ENCODE measurements at regions not wholly inside any gene's neighbourhood (a gene's known extent, or its start where the extent isn't known, plus 50 kb on each side); places are given as distances from the start of the nearest gene placed in this dataset.

DNA sequence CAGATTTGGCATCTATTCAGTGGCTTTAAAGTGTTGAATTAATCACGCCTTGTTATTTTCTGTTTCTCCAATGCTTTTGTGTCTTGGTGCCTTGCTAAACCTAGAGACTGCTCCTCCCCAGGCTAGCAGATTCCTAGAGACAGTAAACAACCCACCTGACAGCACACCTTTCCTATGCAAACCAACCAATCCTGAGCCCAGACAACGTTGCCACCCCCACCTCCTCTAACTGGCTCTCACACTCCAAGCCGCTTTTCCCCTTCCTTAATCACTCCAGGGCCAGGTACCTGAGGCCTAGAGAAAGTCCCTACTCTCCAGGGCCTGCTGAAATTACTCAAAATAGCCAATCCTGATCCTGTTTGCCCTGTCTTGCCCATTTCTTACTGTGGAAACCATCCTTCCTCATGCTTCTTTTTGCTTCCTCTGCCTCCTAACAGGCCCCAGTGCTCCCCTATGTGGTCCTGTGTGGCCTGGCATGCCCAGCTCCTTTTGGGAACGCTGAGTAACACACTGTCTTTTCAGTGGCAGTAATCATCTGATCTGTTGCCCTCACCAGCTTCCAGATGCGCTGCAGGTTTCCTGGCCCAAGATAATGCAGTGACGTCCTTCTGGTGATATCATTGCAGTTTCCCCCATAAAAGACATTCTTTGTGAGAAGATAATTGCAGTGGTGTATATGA is 53.4 kb downstream of the GAS1 start:
- TF ChIP-seq CTCF (IDR thresholded peaks at IDR 0.05; ENCODE audit: extremely low read depth, missing control alignments): no peak
- DNase-seq (ENCODE audit: low spot score): no peak

GRCh38 chr9:86892576-86892975 is 54.7 kb downstream of the GAS1 start:
- no peak for TF ChIP-seq CTCF (IDR thresholded peaks at IDR 0.05; ENCODE audit: extremely low read depth, missing control alignments)
- DNase-seq (ENCODE audit: low spot score): no peak

GRCh38 chr9:86891886-86892437 is 55.3 kb downstream of the GAS1 start:
- no peak for DNase-seq (ENCODE audit: low spot score)

DNA sequence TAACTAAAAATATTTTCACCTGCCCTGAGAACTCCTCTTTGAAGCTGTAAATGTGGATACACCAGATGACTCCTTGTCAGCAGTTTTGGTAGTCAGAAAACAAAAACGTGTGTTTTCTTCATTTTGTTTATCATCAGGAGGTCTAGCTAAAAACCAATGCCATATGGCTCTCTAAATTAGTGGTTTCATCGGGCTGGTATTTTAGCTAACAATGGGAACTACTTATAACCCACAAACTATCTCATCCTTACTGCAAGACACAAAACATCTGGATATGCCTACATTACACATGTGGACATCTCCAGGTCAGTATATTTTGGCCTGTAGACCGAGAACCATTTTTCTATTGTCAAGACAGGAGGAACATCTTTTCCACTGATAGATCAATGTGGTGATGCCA is 56.2 kb downstream of the GAS1 start:
- no peak for DNase-seq (ENCODE audit: low spot score)
- TF ChIP-seq CTCF (IDR thresholded peaks at IDR 0.05; ENCODE audit: extremely low read depth, missing control alignments): no peak

More at GRCh38 chr9:86891886-86892437, 55.3 kb downstream of the GAS1 start:
- no peak for TF ChIP-seq CTCF (IDR thresholded peaks at IDR 0.05; ENCODE audit: extremely low read depth, missing control alignments)

DNA sequence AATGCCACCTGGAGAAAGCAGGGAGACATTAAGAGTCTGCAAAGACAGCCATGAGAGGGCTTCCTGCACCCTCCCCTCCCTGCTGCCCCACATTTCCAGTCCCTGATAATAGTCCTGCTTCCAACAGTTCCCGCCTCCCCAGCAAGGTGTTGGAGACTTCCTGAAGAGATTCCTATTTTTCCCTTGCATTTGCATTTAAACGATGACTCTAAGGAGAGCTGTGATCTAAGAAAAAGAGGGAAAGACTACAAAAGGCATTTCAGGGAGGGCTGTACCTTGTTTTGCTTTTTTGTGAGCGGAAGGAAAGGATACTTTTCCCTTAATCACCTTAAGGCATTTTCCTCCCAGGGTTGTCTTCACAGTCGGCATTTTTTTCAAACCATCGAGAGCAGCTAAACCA is 62.1 kb downstream of the GAS1 start:
- TF ChIP-seq CTCF (IDR thresholded peaks at IDR 0.05; ENCODE audit: extremely low read depth, missing control alignments): no peak
- no peak for DNase-seq (ENCODE audit: low spot score)

- DNase-seq (ENCODE audit: low spot score): no peak
- TF ChIP-seq CTCF (IDR thresholded peaks at IDR 0.05; ENCODE audit: extremely low read depth, missing control alignments): no peak
These were observed 70.6 kb downstream of the GAS1 start for GRCh38 chr9:86876621-86877196.

- DNase-seq (ENCODE audit: low spot score): no peak
- TF ChIP-seq CTCF (IDR thresholded peaks at IDR 0.05; ENCODE audit: extremely low read depth, missing control alignments): no peak
These were observed 78.7 kb downstream of the GAS1 start for GRCh38 chr9:86868616-86869015.

Data from GM20000 (cell line).